ENCODE measurements at regions not wholly inside any gene's neighbourhood (a gene's known extent, or its start where the extent isn't known, plus 50 kb on each side); places are given as distances from the start of the nearest gene placed in this dataset.
"Not testable (repeated sequence)": the region's sequence is repeated elsewhere in the genome, so short reads cannot be mapped to it uniquely, and the experiment has no call there.

DNA sequence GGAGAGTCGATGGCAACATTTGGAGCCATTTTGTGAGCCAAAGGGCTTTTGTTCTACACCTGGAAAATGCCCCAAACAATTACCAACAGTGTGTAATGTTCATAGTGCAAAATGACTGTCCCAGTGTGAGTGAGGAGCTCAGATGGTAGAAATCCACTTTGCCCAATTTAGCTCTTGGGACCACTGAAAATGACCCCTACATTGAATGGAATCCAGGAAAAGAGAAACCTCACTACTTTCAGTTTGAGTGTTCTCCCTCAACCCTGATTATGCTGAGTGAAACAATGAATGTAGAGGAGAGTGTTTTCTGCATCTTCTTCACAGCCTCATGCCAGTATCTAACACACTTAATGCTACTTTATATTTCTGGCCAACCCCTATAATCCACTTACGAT lies 84.9 kb upstream of the NRN1 start:
- no peak overlapping the region for H3K27ac ChIP-seq
- no peaks in the 10 kb centered on the region for H3K4me1 ChIP-seq
- ATAC-seq (no peak), DNase-seq (no peak)
- no peaks in the 10 kb centered on the region for H3K27me3 ChIP-seq
- no peaks in the 10 kb centered on the region for H3K36me3 ChIP-seq
- TF ChIP-seq, protein P1, sequence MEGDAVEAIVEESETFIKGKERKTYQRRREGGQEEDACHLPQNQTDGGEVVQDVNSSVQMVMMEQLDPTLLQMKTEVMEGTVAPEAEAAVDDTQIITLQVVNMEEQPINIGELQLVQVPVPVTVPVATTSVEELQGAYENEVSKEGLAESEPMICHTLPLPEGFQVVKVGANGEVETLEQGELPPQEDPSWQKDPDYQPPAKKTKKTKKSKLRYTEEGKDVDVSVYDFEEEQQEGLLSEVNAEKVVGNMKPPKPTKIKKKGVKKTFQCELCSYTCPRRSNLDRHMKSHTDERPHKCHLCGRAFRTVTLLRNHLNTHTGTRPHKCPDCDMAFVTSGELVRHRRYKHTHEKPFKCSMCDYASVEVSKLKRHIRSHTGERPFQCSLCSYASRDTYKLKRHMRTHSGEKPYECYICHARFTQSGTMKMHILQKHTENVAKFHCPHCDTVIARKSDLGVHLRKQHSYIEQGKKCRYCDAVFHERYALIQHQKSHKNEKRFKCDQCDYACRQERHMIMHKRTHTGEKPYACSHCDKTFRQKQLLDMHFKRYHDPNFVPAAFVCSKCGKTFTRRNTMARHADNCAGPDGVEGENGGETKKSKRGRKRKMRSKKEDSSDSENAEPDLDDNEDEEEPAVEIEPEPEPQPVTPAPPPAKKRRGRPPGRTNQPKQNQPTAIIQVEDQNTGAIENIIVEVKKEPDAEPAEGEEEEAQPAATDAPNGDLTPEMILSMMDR (IDR thresholded peaks at IDR 0.05), result no peak
- H3K9me3 ChIP-seq, result no peaks in the 10 kb centered on the region
- intact Hi-C loops (cut with DNase I), result no loop called here
- no peak overlapping the region for H3K4me3 ChIP-seq

DNA sequence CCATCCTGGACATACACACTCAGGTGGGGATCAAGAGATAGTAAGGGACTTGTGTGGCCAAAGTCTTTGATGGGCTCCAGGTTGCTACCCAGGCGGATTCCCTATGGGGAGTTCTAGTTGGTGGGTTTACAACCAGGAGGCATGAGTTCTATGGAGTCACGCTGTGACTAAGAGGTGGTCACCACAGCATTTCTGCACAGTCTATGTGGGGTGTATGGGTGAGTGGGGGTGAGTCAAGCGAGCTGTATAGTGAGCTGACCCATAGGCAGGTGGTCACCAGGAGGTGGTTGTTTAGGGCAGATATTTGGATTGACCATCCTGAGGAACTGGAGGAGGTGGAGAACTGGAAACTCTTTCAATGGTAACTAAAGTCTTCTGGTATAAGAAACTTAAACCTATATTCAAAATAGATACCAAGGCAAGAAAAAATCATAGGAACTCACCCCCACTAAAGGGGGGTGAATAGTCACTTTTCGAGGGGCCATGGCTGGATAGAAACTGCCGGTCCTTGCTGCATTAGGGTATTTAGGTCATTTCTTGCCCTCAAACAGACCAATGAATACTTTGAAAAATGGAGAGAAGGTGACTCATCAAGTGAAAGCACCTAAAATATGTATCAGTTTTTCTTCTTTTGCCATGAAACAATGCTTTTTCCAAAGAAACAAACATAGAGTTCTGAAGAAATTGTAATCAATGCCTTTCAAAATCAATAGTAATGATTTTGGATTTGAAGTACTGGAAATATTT lies 84.3 kb upstream of the NRN1 start:
- TF ChIP-seq, protein P1 (IDR thresholded peaks at IDR 0.05), result no peak
- Histone ChIP-seq H3K27me3 (no peaks in the 10 kb centered on the region), H3K9me3 (no peaks in the 10 kb centered on the region), H3K36me3 (no peaks in the 10 kb centered on the region), H3K4me3 (no peak overlapping the region), H3K27ac (no peak overlapping the region), H3K4me1 (no peaks in the 10 kb centered on the region)
- intact Hi-C loops (cut with DNase I), result no loop called here
- DNase-seq (no peak), ATAC-seq (no peak)

DNA sequence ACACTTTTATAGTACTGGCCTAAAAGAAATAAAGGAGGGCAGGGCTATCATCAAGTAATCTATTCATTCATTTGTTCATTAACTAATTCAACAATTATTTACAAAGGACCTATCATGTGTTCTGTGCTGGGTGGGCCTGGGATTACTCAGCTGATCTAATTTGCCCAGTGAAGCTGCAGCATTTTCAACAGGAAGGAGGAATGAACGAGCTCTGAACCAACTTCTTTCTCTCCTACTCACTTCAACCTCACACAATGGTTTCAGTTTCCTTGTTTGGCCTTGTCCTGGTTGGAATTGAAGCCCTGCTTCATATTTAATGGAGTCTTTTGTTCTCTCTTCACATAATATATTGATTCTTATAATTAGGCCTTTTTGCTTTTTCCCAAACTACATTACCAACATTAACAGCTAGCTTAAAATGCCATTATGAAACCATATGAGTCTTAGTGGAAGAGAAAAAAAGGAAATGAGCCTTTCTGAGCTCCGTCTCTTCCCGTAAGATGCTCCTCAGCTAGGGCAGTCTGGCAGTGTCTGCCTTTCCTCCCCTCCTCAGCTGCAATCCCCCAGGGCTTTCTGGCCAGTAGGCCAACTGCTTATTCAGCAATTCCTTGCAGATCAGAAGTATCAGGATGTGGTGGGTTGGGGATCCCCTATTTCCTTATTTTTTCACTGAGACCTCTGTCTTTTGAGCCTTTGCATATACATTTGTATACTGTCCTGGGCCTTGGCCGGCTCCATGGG lies 79.4 kb upstream of the NRN1 start:
- H3K4me3 ChIP-seq, result no peak overlapping the region
- H3K27ac ChIP-seq, result no peak overlapping the region
- intact Hi-C loops (cut with DNase I), result no loop called here
- H3K9me3 ChIP-seq, result no peaks in the 10 kb centered on the region
- H3K27me3 ChIP-seq, result no peaks in the 10 kb centered on the region
- no peaks in the 10 kb centered on the region for H3K4me1 ChIP-seq
- ATAC-seq (no peak), DNase-seq (no peak)
- TF ChIP-seq, protein P1 (IDR thresholded peaks at IDR 0.05), result no peak
- no peaks in the 10 kb centered on the region for H3K36me3 ChIP-seq

DNA sequence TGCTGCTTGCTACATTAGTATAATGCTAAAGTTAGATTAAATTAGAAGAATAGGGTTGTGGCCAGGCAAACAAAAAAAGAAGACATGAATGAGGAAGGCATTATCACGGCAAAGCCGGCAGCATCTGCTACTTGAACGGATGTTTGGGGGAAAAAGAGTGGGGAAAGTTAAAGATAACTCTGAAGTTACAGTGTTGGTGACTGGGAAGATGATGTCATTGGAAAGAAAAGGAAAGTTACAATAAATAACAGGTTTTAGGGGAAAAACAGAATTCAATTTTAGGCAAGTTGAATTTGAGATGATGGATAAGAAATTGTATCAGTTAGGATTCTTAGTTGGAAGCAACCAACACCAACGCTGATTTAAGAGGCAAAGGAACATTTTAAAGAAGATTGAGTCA lies 74.2 kb upstream of the NRN1 start:
- DNase-seq (no peak), ATAC-seq (no peak)
- intact Hi-C loops (cut with DNase I), result no loop called here
- H3K27me3 ChIP-seq, result no peaks in the 10 kb centered on the region
- TF ChIP-seq, protein P1 (IDR thresholded peaks at IDR 0.05), result no peak
- no peaks in the 10 kb centered on the region for H3K36me3 ChIP-seq
- no peak overlapping the region for H3K4me3 ChIP-seq
- H3K9me3 ChIP-seq, result no peaks in the 10 kb centered on the region
- no peaks in the 10 kb centered on the region for H3K4me1 ChIP-seq
- no peak overlapping the region for H3K27ac ChIP-seq

DNA sequence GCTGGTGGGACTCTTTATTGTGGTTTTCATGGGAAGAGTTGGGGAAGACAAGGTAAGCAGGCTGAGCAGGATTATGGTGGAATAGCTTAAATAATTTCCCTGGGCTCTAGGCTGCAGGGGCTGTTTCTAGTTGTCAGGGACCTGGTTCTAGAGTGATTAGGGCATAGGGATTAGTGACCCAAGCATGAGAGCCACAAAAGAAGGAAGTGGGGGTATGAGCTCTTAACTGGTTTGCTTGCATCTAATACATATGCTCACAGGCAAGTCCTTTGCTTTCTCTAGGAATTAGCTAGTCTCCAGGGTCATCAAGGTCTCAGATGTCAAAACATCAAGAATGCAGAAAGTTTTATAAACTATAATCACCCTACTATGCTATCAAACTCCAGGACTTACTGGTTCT lies 67.5 kb upstream of the NRN1 start:
- TF ChIP-seq, protein P1 (IDR thresholded peaks at IDR 0.05), result no peak
- Histone ChIP-seq H3K4me1 (no peaks in the 10 kb centered on the region), H3K4me3 (no peak overlapping the region), H3K36me3 (no peaks in the 10 kb centered on the region), H3K27ac (no peak overlapping the region), H3K9me3 (no peaks in the 10 kb centered on the region), H3K27me3 (no peaks in the 10 kb centered on the region)
- DNase-seq (no peak), ATAC-seq (no peak)
- intact Hi-C loops (cut with DNase I), result no loop called here

DNA sequence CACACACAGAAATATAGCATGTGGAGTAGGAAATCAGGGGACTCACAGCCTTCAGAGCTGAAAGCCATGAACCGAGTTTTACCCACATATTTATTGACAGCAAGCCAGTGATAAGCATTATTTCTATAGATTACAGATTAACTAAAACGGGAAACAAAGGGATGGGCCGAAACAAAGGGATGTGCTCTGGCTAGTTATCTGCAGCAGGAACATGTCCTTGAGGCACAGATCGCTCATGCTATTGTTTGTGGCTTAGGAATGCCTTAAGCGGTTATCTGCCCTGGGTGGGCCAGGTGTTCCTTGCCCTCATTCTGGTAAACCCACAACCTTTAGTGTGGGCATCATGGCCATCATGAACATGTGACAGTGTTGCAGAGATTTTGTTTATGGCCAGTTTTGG lies 61.4 kb upstream of the NRN1 start:
- H3K4me3 ChIP-seq; DNase-seq; H3K27me3 ChIP-seq; H3K4me1 ChIP-seq; intact Hi-C loops (cut with DNase I); H3K9me3 ChIP-seq; ATAC-seq; H3K36me3 ChIP-seq; H3K27ac ChIP-seq: not testable (repeated sequence)

All from upper lobe of right lung (tissue), 1 donor.